ENCODE measurements at regions not wholly inside any gene's neighbourhood (a gene's known extent, or its start where the extent isn't known, plus 50 kb on each side); places are given as distances from the start of the nearest gene placed in this dataset.

- no peak for DNase-seq
These were observed 151.2 kb upstream of the TNR start for GRCh38 chr1:175894581-175894980.

- DNase-seq, result no peak
These were observed 149.8 kb upstream of the TNR start for GRCh38 chr1:175893192-175893591.

GRCh38 chr1:175892686-175893085 is 149.3 kb upstream of the TNR start:
- DNase-seq, result no peak

GRCh38 chr1:175891783-175892309 is 148.5 kb upstream of the TNR start:
- no peak for DNase-seq

- no peak for DNase-seq
These were observed 147.6 kb upstream of the TNR start for GRCh38 chr1:175890958-175891357.

- no peak for DNase-seq
These were observed 146.5 kb upstream of the TNR start for GRCh38 chr1:175889848-175890247.

GRCh38 chr1:175888996-175889395 is 145.6 kb upstream of the TNR start:
- DNase-seq, result no peak

GRCh38 chr1:175887981-175888428 is 144.6 kb upstream of the TNR start:
- peak; percentile 68 for DNase-seq

- DNase-seq, result no peak
These were observed 144.1 kb upstream of the TNR start for GRCh38 chr1:175887521-175887920.

- DNase-seq, result no peak
These were observed 141.9 kb upstream of the TNR start for GRCh38 chr1:175885326-175885725.

GRCh38 chr1:175884369-175884768 is 141.0 kb upstream of the TNR start:
- DNase-seq, result no peak

GRCh38 chr1:175882192-175882591 is 138.8 kb upstream of the TNR start:
- DNase-seq, result no peak

GRCh38 chr1:175881246-175881976 is 138.0 kb upstream of the TNR start:
- no peak for DNase-seq

- no peak for DNase-seq
These were observed 135.4 kb upstream of the TNR start for GRCh38 chr1:175878775-175879174.

- DNase-seq, result no peak
These were observed 134.7 kb upstream of the TNR start for GRCh38 chr1:175877939-175878737.

GRCh38 chr1:175875556-175875955 is 132.2 kb upstream of the TNR start:
- DNase-seq, result no peak

- no peak for DNase-seq
These were observed 130.7 kb upstream of the TNR start for GRCh38 chr1:175874081-175874480.

- DNase-seq, result no peak
These were observed 130.0 kb upstream of the TNR start for GRCh38 chr1:175873290-175873935.

GRCh38 chr1:175872588-175872987 is 129.2 kb upstream of the TNR start:
- no peak for DNase-seq

GRCh38 chr1:175871647-175872046 is 128.3 kb upstream of the TNR start:
- no peak for DNase-seq

GRCh38 chr1:175870217-175870616 is 126.8 kb upstream of the TNR start:
- DNase-seq, result no peak

GRCh38 chr1:175866776-175867175 is 123.4 kb upstream of the TNR start:
- DNase-seq, result no peak

- DNase-seq, result no peak
These were observed 121.8 kb upstream of the TNR start for GRCh38 chr1:175865041-175865766.
